ENCODE measurements at regions not wholly inside any gene's neighbourhood (a gene's known extent, or its start where the extent isn't known, plus 50 kb on each side); places are given as distances from the start of the nearest gene placed in this dataset.

GRCh38 chr2:219908538-219908937, 281.1 kb downstream of the SLC4A3 start:
- TF ChIP-seq EP300 (IDR thresholded peaks at IDR 0.05) = no peak
- no peak for TF ChIP-seq CTCF (IDR thresholded peaks at IDR 0.05)
- no peak for TF ChIP-seq POLR2A (IDR thresholded peaks at IDR 0.05)
